ENCODE measurements at regions not wholly inside any gene's neighbourhood (a gene's known extent, or its start where the extent isn't known, plus 50 kb on each side); places are given as distances from the start of the nearest gene placed in this dataset.

DNA sequence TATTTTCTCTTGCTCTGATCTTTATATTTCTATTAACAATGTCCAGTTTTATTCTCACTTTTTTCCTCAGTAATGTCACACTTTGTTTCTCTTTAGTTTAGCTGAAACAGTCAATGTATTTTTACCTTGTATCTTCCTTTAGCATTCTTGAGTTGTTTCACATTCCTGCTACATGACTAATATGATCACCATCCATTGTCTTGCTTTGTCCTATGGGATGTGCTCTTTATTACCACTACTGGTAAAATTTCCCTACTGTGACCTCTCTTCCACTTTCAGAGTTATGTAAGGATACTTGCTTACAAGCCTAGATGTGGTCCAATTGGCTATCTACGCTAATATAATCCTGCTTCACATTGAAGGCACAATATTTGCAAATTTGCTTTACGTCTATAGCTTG lies 457.9 kb downstream of the PIK3C3 start:
- peak; percentile 13 for DNase-seq

DNA sequence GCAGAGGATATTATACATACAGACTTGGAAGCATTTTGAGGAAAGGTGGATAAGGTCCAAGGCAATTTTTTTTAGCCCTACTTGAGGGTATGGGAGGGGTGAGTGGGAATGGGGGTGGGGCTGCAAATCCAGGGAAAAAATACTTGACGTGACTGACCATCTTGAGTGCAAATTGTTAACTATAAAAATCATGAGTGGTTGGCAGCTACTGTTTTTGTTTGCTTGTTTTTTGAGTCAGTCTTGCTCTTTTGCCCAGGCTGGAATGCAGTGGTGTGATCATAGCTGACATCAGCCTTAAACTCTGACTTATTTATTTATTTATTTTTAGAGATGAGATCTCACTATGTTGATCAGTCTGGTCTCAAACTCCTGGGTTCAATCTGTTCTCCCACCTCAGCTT lies 458.8 kb downstream of the PIK3C3 start:
- peak; percentile 1 for DNase-seq

DNA sequence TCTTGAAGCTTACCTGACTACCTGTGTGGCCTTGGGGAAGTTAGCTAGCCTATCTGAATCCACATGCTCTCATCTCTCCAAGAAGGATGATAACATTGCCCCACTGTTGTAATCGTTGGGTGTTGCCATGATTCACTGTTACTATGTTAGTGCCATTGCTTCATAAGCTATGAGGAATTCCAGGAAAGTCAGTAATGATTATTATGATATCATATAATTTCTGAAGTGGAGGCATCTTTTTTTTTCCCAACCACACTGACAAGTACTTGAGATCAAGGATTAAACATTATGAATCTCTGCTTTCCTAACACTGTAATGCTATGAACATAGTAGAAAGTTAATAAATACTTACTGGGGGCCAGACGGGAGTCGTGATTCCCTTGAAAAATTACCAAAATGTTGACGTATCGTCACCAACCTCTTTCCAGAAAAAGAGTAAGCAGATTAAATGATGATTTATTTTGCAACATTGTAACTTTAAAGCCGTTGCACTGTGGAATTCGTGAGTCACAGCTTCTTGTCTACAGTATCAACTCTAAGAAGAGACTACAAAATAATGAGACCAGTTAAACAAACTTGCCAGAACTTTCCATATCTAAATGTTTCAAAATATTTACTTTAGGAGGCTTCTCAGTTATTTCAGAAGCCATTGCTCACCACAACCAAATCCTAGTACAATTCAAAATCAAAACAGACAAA lies 459.9 kb downstream of the PIK3C3 start:
- DNase-seq, result peak; percentile 42

DNA sequence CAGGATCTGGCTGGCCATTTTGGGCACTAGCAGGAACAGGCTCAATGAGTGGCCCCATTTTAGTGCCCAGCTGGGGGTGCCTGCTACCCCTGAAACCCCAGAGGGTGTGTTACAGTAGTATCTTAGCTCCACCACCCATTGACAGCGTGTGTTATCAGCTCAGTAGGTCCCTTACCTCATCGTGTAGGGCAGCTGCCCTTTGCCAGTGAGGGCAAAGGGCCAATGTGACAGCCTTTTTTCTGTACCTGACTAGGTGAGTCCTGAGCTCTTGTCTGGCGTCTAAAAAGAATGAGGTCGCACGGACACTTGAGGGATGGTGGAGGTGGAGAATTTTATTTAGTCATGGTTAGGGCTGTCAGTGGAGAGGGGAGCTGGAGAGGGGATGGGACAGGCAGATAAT lies 462.2 kb downstream of the PIK3C3 start:
- no peak for DNase-seq

DNA sequence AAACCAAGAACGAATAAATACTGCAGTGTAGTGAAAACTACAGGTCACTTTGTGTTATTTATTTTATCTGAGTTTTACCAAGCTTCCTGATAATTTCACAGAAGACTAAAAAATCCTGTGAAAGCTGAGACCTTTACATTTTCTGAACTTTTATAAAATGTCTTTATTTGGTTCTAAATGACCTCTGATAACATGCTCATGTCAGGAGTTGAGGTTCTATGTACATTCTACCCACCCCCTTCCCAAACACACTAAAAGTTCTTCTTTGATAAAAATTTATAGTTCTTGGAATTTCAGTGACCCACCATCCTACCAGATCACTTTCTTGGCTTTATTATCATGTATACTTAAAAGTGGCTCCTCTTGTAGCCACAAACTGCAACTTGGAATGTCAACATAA lies 463.1 kb downstream of the PIK3C3 start:
- DNase-seq, result no peak

DNA sequence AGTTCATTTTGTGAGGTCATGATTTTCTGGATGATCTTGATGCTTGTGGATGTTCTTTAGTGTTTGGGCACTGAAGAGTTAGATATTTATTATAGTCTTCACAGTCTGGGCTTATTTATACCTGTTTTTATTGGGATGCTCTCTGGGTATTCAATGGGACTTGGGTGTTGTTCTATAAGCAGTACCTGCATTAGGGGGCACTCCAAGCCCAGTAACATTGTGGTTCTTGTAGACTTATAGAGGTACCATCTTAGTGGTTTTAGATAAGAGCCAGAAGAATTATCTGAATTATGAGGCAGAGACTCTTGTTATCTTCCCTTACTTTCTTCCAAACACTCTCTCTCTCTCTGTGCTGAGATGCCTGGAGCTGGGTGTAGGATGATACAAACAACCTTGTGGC lies 470.0 kb downstream of the PIK3C3 start:
- DNase-seq, result no peak

DNA sequence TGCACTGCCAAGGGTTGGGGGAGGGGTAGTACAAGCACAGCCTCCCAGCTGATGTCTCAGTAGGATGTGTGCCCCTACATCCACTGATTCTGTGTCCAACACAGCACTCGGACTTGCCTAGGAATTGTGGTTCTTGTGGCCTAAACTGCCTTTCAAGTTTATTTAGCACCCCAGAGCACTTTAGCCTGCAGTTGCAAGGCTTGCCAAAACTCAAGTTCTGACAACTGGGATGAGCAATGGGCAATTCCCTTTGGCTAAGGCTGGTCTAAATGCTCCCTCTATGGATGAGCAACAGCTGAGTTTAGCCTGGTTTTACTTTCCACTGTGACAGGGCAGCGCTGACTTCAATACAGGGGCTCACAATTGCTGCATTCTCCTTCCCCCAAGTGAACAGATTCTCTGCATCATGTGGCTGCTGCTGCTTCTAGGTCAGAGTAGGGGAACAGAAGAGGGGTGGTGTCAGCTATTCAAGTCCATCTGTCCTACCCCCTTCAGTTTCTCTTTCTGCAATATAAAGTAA lies 471.5 kb downstream of the PIK3C3 start:
- no peak for DNase-seq

DNA sequence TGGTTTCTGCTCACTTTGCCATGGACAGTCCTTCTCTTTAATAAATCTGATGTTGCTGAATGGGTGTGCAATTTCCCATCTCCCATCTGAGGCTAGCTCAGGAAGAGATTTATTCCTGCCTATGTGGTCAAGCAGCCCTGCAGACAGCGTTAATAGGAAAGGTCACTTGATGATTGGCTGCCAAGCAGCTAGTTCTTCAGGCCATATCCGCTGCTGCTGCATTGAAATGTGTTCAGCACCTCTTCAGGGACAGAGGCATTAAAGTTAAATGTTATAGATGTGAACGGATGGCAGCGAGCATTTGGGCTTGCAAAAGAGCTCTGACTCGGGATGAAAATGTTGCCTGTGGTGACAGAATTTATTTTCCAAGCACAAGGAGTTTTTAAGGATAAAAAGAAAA lies 474.2 kb downstream of the PIK3C3 start:
- no peak for DNase-seq

DNA sequence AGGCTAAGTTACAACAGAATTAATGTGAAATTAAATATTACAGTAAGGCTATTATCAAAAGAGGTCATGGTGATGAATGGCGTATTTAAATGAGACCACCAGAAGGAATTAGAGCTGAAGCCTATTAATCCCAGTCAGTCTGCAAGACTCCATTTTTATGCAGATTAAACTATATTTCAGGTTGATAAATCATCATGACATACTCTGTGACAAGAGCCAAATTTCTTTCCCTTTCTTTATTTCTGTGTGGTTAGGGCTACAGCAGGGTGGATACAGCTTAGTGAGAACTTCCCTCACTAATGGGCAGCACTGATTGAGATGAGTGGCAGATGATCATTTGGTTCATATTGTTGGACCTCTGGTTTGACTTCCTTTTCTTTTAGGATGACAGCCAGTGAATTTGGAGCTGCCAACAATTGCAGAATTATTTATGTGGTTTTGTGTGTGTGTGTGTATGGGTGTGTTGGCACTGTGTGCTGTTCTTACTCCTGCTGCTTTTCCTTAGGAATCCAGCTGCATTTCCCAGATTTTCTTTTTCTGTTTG lies 481.3 kb downstream of the PIK3C3 start:
- DNase-seq, result no peak

DNA sequence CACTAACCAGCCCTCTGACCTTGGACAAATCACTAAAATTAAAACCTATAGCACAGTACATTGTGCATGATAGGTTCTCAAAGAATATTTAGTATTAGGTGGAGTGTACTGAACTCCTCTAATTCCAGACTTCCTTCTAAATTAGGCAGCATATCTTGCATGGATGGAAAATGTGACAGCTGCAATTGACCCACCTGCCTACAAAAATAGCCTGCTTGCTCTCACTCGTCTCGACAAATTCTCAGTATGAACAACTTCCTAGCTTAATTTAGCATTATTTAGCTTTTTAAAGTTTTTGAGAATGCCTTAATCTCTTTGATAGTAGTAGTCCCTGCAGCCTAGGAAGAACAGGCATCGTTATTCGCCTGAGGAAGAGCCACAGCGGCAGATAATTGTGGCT lies 482.0 kb downstream of the PIK3C3 start:
- no peak for DNase-seq

DNA sequence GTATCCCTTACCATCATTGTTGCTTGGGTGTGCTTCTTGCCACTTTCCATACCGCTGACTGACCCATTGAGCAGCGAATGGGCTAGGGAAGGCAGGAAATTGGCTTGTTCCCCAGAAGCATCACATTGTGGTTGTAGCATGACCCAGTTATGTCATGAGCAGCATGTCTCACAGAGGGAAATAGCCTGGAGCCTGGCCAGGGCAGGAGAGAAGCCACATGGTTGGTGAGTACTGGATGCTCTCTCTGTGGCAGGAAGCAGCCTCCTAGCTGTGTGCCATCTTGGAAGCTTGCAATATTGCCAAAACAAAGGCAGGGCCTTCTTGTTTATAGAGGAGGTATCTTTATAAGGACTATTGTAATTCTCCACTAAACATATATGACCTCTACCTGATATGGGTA lies 482.6 kb downstream of the PIK3C3 start:
- peak; percentile 3 for DNase-seq

DNA sequence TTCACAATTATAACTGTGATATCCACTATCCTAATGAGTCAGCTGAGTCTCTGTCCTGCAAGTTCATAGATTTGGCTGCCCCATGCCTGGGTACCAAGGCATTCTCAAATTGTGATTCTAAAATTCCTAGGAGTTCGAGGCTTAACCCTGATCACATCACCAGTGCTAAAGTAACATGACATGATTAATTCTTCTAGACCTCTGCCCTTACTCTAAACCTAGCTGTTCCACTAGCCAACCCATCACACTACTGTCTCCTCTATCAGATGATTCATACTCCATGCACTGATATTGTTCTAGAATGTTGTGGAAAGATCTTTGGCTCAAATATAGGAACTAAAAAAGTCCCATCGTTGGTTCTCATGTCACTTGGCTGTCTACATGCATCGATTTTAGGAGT lies 487.6 kb downstream of the PIK3C3 start:
- DNase-seq, result no peak

DNA sequence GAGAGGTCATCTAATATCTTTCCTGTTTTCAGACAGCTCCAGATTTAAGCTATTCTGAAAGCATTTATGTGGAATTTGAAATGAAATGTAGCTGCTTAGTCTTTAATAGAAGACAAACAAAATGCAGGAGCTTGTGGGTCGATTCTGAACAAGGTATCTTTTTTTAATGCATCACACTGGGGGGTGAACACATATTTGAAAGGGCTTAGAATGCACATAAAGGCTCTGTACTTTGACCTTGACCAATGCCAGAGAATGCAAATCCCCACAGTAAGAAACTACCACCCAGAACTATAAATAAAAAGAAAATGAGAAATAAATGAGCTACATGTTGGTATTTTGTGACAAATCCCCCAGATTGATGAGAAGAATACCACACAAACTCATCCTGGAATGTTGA lies 489.3 kb downstream of the PIK3C3 start:
- DNase-seq, result no peak

DNA sequence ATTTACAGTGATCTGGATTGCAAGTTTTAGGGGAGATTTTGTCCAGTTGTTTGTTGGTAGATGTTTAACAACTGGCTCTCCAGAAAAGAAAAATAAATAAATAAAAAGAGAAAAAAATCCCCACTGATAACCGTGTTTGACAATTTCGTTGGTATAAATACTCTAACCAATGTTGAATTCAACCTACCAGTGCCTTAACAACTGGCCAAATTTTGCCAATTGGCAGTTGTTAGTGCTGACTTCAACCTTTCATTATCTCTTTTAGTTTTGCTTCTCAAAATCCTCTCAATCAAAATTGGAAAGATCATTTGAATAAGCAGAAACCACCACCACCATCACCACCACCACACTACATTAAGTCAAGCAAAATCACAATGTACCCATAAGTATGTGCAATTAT lies 490.3 kb downstream of the PIK3C3 start:
- no peak for DNase-seq

DNA sequence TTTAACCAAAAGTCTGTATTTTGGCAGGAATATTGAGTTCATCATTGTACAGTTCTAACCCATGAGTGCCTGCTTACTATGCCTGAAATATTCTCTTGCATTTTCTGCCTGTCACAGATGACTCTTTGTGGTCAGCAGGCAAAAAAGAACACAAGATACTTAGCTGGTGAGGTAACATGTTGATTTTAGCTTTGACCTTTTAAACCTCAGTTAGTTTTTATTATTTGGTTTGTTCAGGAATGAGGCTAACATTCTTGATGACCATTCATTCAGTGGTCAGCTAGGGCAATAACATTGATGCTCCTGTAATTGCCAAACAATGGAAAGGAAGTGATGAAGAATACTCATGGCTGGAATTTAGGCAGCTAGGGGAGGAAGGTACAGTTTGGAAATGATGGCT lies 491.2 kb downstream of the PIK3C3 start:
- peak; percentile 44 for DNase-seq

DNA sequence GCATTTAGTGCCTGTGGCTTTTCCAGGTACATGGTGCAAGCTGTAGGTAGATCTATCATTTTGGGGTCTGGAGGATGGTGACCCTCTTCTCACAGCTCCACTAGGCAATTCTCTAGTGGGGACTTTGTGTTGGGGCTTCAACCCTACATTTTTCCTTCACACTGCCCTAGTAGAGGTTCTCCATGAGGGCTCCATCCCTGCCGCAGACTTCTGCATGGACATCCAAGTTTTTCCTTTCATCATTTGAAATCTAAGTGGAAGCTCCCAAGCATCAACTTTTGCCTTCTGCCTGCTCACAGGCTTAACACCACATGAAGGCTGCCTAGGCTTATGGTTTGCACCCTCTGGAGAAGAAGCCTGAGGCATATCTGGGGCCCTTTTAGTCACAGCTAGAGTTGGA lies 492.7 kb downstream of the PIK3C3 start:
- no peak for DNase-seq

DNA sequence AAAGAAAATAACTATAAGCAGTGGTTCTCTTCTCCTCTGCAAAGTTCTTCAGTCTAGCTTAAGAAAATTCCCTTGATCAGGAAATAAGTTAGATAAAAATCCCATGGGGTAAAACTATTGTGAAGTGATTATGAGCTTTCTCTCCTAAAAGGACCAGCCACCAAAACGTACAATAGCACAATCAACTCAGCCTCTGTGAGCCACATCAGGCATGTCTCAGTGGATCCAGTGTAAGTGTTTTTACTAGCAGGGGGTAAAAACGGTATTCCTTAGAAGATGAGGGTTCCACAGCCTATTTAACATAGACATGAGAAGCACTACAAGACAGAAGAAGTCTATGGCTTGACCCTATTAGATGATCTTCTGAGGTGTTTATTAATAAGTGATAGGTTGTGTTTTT lies 503.2 kb downstream of the PIK3C3 start:
- DNase-seq, result no peak

DNA sequence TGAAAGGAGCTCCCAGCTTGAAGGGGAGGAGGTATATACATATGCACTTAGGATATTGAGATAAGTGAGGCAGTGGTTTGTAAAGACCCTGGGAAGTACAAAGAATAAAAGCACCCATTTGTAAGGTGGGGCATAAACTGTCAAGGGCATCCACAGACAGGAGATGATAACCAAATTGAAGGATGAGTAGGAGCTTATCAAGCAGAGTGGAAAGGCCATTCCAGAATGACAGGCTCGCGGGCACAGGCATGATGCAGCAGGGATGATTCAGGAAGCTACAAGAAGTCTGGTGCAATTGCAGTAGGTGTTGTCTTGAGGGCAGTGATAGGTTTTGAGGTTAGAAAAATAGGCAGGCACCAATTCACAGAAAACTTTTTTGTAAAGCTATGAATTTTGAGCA lies 504.8 kb downstream of the PIK3C3 start:
- DNase-seq, result no peak

DNA sequence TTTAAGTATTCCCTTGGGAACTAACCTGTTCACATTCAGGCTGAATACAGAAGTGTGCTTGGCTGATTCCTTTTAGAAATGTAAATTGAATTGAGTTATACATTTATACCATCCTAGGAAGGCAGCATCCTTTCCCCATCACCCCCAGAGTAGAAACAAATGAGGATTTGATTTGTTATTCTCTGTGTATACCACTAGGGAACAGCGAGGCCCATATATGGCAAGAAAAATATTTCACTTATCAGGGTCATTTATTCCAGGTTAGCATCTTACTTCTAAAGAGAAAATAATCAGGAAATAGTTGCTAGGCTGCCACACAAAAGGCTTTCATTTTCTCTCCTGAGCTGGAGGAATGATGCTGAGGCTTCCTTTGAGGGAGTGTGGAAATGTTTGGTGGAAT lies 516.9 kb downstream of the PIK3C3 start:
- no peak for DNase-seq

DNA sequence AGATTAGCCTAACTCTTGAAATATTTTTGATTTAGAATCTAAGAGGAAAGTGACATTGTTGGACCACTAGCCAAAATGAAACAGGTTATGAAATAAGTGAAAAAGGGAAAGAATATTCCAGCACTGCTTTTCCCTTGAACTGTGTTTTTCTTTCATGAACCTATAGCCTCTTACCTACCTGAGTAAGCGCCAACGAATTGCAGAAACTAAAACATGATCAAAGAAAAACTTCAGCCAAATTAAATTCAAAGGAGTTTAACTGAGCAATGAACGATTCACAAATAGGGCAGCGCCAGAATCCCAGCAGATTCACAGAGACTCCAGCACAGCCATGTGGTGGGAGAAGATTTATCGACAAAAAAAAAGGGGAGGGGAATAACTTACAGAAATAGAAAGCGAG lies 518.6 kb downstream of the PIK3C3 start:
- DNase-seq, result no peak

DNA sequence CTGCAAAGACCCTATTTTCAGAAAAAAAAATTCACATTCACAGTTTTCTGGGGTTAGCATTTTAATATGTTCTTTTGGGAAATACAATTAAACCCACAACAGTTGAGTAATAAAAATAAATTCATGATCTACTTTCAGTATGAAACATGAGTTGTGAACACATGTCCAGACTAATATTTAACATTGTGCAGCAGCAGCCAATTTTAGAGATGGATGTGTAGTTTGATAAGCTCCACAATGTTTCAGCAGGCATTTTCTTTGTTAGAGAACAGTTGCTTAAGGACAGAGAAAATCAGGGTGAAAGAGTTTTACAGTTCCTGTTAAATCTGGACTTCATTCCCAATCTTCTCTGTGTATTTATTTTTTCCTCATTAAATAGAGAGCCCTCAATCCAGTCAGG lies 519.5 kb downstream of the PIK3C3 start:
- DNase-seq, result no peak

DNA sequence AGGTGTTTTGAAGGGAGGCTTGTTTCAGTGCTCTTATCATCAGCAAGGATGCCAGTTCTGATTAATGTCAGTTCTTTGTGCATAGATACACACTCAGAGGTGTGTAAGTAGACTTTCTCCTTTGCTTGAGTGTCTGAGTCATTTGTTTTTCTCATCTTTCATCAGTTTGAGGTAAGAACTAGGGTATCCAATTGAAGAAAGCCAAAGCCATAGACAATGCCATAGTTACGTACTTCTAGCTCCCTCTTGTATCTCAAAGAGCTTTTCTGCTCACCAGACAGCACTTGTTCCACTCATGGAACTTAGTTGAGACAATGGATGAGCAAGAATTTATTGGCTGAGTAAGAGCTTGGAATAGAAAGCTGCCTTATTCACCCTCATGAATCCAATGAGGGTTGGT lies 520.1 kb downstream of the PIK3C3 start:
- DNase-seq, result no peak

DNA sequence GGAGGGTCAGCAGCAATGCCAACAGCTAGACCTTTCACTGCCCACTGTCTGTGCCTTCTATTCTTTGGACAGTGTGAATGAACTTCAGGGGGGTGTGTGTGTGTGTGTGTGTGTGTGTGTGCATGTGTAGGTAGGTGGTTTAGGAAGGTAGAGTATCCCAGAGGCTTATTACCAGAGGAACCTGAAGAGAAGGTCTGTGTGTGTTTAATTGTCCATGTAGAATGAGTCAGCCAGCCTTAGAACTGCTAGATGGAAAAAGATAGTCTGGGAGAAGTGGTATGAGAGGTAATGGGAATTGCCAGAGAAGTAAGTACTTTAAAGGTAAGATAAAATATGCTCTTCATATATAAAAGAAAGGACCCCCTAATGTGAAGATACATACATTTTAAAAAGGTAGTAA lies 522.2 kb downstream of the PIK3C3 start:
- DNase-seq, result no peak

DNA sequence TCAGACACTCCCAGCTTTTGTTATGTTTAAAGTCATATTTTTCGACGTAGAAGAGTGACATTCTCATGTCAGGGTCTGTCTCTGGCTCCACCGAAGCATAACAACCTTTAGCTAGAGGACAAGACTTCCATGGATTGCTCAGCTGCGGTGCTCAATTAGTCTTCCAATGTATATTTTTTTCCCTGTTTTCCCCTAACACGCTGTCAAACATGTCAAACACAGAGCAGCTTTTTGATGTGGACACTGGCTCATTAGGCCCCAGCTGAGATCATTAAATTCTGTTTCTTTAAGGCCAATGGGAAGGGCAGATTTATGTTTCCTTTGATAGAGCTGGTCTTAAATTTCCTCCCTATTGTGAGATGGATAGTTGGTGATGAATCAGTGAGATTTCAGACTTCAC lies 525.4 kb downstream of the PIK3C3 start:
- DNase-seq, result no peak

DNA sequence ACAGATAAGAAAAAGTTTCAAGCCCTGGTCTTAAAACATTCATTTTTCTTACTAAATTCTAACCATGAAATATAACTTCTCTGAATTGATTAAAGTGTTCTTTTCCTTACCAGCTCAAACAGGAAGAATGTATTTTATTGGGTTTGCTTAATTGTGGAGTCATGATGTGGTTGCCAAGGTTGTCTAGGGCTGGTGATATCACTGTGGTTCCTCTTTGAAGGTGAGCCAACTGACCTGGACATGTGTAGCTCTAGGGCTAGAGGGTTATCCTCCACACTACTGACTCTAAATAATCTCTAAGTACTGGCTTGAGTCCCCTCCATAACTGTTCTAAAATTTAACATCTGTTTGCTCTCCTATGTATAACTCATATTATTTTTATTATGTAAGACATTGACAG lies 529.6 kb downstream of the PIK3C3 start:
- DNase-seq, result no peak
